Gastroesophageal sphincter (tissue), 4 donors: ENCODE measurements at regions not wholly inside any gene's neighbourhood (a gene's known extent, or its start where the extent isn't known, plus 50 kb on each side); places are given as distances from the start of the nearest gene placed in this dataset.

Experiments used
- ATAC-seq: fragments of 150-250 bp; one replicate; pipeline ENCODE4 v1.9.1; 2016; ENCODE audit warnings: mild to moderate bottlenecking, moderate library complexity
- H3K27ac ChIP-seq, 4 donors: fragments of 200-600 bp; sonication (generic) in 3 of 4; 1 replicate in 3 of 4; 2 replicates in 1 of 4; pipeline ENCODE4 v1.5.1; 2016 to 2019
- H3K27me3 ChIP-seq: fragments of 200-600 bp; sonication (generic); one replicate; pipeline ENCODE4 v1.5.1; 2019
- H3K36me3 ChIP-seq, 2 donors: fragments of 200-600 bp; sonication (generic); one replicate each; pipeline ENCODE4 v1.5.1; 2019; ENCODE audit warnings: control low read depth in 1 of 2
- H3K4me1 ChIP-seq, 3 donors: fragments of 200-600 bp; sonication (generic); 1 replicate in 2 of 3; 2 replicates in 1 of 3; pipeline ENCODE4 v1.5.1; 2016 to 2019; ENCODE audit warnings: control low read depth in 2 of 3
- H3K4me3 ChIP-seq, 2 donors: fragments of 200-600 bp; sonication (generic); one replicate each; pipeline ENCODE4 v1.5.1; 2019; ENCODE audit warnings: mild to moderate bottlenecking in 1 of 2, moderate library complexity in 1 of 2
- H3K9me3 ChIP-seq, 3 donors: fragments of 200-600 bp; sonication (generic); one replicate each; pipeline ENCODE4 v1.5.1; 2017 to 2019; ENCODE audit warnings: control low read depth in 2 of 3
- CTCF ChIP-seq, 4 experiments: fragments of 200-600 bp in 2 of 4; fragments of 450-650 bp in 2 of 4; sonication (generic) in 1 of 4; IDR thresholded peaks; one replicate each; pipeline ENCODE4 v1.5.1; 2017 to 2019; ENCODE audit warnings: antibody characterized with exemption in 4 of 4, mild to moderate bottlenecking in 2 of 4, moderate library complexity in 2 of 4
- EP300 ChIP-seq: sonication (generic); formaldehyde crosslinking; IDR thresholded peaks from one replicate; pipeline ENCODE4 v1.6.1; 2017; ENCODE audit warnings: antibody characterized with exemption, mild to moderate bottlenecking
- POLR2A ChIP-seq, 2 donors: fragments of 450-650 bp; IDR thresholded peaks; one replicate each; pipeline ENCODE4 v1.6.1; 2017; ENCODE audit warnings: antibody characterized with exemption in 2 of 2, mild to moderate bottlenecking in 2 of 2, moderate library complexity in 1 of 2
- POLR2AphosphoS5 ChIP-seq: sonication (generic); formaldehyde crosslinking; IDR thresholded peaks from one replicate; pipeline ENCODE4 v1.6.1; 2017; ENCODE audit warnings: antibody characterized with exemption
- WGBS, 2 donors: methylation state at CpG; one replicate each; pipeline ENCODE4 v1.1.5; 2018; ENCODE audit warnings: low coverage in 1 of 2; 5-methylcytosine and 5-hydroxymethylcytosine counted together

DNA sequence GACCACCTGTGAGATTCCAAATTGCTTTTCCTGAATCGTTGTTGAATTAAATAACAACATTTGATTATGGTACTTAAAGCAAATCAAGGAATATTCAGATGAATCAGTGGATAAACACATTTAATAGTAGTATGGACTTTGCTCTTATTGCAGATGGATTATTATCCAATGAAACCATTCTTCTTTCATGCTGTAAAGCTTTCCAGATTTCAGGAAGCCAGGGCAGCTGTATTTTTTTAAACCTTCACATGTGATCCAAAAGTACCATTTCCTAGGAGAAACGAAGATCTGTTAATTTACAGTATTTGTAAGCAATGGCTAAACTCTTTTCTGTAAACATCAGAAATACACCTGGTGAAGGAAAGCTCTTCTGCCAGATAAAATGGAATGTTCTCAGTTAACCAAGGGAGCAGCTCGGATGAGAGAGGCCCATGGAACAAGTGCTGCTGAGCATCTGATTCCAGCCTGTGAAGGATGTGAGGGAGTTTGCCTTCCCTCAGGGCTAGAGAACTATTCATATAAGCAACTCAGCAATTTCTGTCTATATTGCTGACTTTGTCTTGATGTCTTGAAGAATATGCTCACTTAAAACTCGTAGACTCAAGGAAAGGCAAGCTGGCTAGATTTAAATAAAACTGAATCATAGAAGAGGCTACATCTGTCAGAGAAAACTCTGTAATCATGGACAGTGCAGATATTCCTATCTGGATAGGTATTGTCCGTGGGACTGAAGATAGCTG, 94.4 kb upstream of the LIMCH1 start:
- ATAC-seq = no peak
- TF ChIP-seq EP300 (no peak), POLR2A (IDR thresholded peaks at IDR 0.05) (no peak), CTCF (IDR thresholded peaks at IDR 0.05) (no peak), POLR2AphosphoS5 (no peak)
- H3K4me3 ChIP-seq = no peak overlapping the region
- WGBS, 2 donors = 59 to 69% methylated on average over 4 to 5 of the region's 5 CpGs
- no peaks in the 10 kb centered on the region for H3K36me3 ChIP-seq
- H3K27ac ChIP-seq = no peak overlapping the region
- peaks cover 0 to 15% (median 0%) of the 10 kb centered on the region in 3 donors for H3K4me1 ChIP-seq
- no peaks in the 10 kb centered on the region for H3K9me3 ChIP-seq
- H3K27me3 ChIP-seq = no peaks in the 10 kb centered on the region

DNA sequence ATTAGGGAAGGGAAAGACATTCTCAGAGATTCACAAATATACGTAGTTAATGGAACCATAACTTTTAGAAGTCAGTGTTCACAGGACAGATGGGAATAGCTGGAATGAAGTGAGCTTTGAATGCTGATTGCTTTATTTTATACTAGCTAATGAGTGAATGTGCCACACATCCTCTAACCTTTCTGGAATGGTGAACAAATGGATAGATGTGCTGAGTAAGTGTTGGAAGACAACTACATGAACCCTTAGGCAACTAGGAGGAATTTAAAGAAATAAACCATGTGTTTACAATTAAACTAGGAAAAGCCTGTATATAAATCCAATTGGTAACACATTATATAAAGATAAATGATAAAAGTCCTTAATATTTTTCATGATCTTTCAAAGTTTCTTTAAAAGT, 91.6 kb upstream of the LIMCH1 start:
- TF ChIP-seq POLR2AphosphoS5 (no peak), POLR2A (IDR thresholded peaks at IDR 0.05) (no peak), EP300 (no peak), CTCF (IDR thresholded peaks at IDR 0.05) (no peak)
- ATAC-seq = no peak
- Histone ChIP-seq H3K27me3 (no peaks in the 10 kb centered on the region), H3K4me1 (peaks cover 0 to 17% (median 0%) of the 10 kb centered on the region in 3 donors), H3K9me3 (no peaks in the 10 kb centered on the region), H3K36me3 (no peaks in the 10 kb centered on the region), H3K27ac (no peak overlapping the region), H3K4me3 (no peak overlapping the region)
- 77 to 100% methylated on average over 1 of the region's 1 CpG for WGBS, 2 donors

DNA sequence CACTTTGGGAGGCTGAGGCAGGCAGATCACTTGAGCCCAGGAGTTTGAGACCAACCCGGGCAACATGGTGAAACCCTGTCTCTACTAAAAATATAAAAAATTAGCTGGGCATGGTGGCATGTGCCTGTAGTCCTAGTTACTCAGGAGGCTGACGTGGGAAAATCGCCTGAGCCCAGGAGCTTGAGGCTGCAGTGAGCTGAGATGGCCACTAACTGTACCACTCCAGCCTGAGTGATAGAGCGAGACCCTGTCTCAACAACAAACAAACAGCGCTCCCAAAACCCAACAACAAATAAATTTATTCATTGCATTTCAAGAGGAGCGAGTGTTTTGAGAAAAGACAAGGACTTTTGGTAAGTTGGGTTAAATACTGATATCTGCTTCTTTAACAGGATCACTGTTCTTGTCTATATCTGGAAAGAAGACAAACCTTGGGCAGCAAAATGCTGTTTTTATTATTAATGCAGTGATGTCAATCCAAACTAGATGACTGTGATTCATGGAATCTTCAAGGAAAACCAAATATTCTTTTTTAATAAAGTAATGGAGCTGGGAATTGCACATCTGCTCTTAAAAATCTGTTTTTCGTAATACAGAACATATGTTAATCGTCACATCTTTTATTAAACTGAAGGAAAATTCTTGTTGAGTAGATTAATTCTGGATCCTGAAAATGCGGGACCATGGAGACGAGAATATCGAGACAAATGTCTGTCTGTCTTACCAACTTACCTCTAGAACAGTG, 90.8 kb upstream of the LIMCH1 start:
- Histone ChIP-seq H3K36me3 (no peaks in the 10 kb centered on the region), H3K27me3 (no peaks in the 10 kb centered on the region), H3K27ac (no peak overlapping the region), H3K4me1 (peaks cover 0 to 17% (median 0%) of the 10 kb centered on the region in 3 donors), H3K4me3 (no peak overlapping the region), H3K9me3 (no peaks in the 10 kb centered on the region)
- TF ChIP-seq POLR2A (IDR thresholded peaks at IDR 0.05) (no peak), POLR2AphosphoS5 (no peak), CTCF (IDR thresholded peaks at IDR 0.05) (no peak), EP300 (no peak)
- 84 to 91% methylated on average over 9 to 11 of the region's 11 CpGs for WGBS, 2 donors
- ATAC-seq = no peak

DNA sequence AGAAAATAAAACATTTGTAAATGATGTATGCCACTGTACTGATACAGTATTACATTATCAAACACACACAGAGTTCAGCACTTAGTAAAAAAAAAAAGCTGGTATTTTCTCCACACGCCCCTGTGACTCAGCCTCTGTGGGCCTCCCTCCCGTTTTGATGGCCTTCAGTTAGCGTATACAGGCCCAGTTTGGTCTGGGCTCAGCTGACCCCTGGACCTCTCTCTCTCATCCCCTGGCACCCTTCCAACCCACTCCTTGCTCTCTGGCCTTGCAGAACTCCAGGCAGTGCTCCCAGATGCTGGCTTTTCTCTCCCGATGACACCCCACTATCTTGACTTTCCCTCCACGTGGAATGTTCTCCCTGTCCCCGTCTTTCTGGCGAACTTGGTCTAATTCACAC, 89.0 kb upstream of the LIMCH1 start:
- H3K4me1 ChIP-seq = peaks cover 0 to 20% (median 0%) of the 10 kb centered on the region in 3 donors
- H3K27me3 ChIP-seq = no peaks in the 10 kb centered on the region
- H3K9me3 ChIP-seq = no peaks in the 10 kb centered on the region
- H3K27ac ChIP-seq = no peak overlapping the region
- no peaks in the 10 kb centered on the region for H3K36me3 ChIP-seq
- TF ChIP-seq CTCF (IDR thresholded peaks at IDR 0.05) = no peak
- no peak for TF ChIP-seq EP300
- TF ChIP-seq POLR2A (IDR thresholded peaks at IDR 0.05) = no peak
- TF ChIP-seq POLR2AphosphoS5 = no peak
- no peak overlapping the region for H3K4me3 ChIP-seq
- ATAC-seq = no peak
- WGBS, 2 donors = 55 to 80% methylated on average over 7 of the region's 7 CpGs

GRCh38 chr4:41451961-41452360, 86.0 kb upstream of the LIMCH1 start:
- 98 to 100% methylated on average over 1 to 3 of the region's 3 CpGs for WGBS, 2 donors
- peaks cover 0 to 28% (median 5%) of the 10 kb centered on the region in 3 donors for H3K4me1 ChIP-seq
- H3K9me3 ChIP-seq = no peaks in the 10 kb centered on the region
- no peak overlapping the region for H3K27ac ChIP-seq
- H3K36me3 ChIP-seq = no peaks in the 10 kb centered on the region
- no peak overlapping the region for H3K4me3 ChIP-seq
- TF ChIP-seq POLR2A (IDR thresholded peaks at IDR 0.05) (no peak), CTCF (IDR thresholded peaks at IDR 0.05) (no peak), EP300 (no peak), POLR2AphosphoS5 (no peak)
- ATAC-seq = no peak
- no peaks in the 10 kb centered on the region for H3K27me3 ChIP-seq
